ENCODE measurements at regions not wholly inside any gene's neighbourhood (a gene's known extent, or its start where the extent isn't known, plus 50 kb on each side); places are given as distances from the start of the nearest gene placed in this dataset.

DNA sequence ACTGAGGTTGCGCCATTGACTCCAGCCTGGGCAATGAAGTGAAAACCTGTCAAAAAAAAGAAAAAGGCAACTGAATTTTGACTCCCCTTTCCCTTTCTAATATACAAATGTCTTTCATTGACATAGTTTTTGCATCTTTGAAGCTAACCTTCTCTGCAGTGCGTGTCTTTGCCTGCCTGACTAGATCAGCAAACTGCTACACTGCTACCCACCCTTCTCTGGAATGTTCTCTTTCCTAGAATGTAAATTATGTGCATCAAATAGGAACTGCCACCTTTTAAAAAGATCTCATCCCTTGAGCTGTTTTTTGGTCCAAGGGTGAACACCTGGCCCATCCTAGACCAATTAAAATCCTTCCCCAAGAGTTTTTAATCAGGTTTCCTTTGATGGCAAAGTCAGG lies 127.6 kb downstream of the SLC28A3 start:
- H3K9me3 ChIP-seq (ENCODE audit: low read length) = no peaks in the 10 kb centered on the region
- no peak overlapping the region for H3K27ac ChIP-seq (ENCODE audit: low read length)
- H3K4me2 ChIP-seq (ENCODE audit: low read length) = no peak overlapping the region
- H3K4me3 ChIP-seq (ENCODE audit: low read length) = no peak overlapping the region
- H4K20me1 ChIP-seq (ENCODE audit: insufficient read depth) = no peaks in the 10 kb centered on the region
- TF ChIP-seq, protein P1, sequence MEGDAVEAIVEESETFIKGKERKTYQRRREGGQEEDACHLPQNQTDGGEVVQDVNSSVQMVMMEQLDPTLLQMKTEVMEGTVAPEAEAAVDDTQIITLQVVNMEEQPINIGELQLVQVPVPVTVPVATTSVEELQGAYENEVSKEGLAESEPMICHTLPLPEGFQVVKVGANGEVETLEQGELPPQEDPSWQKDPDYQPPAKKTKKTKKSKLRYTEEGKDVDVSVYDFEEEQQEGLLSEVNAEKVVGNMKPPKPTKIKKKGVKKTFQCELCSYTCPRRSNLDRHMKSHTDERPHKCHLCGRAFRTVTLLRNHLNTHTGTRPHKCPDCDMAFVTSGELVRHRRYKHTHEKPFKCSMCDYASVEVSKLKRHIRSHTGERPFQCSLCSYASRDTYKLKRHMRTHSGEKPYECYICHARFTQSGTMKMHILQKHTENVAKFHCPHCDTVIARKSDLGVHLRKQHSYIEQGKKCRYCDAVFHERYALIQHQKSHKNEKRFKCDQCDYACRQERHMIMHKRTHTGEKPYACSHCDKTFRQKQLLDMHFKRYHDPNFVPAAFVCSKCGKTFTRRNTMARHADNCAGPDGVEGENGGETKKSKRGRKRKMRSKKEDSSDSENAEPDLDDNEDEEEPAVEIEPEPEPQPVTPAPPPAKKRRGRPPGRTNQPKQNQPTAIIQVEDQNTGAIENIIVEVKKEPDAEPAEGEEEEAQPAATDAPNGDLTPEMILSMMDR (IDR thresholded peaks at IDR 0.05; ENCODE audit: poor library complexity, severe bottlenecking) = no peak
- TF ChIP-seq MXI1 (conservative IDR thresholded peaks at IDR 0.05; ENCODE audit: poor library complexity, severe bottlenecking) (no peak), TAF1 (IDR thresholded peaks at IDR 0.05; ENCODE audit: low read depth) (no peak), EP300 (conservative IDR thresholded peaks at IDR 0.05; ENCODE audit: poor library complexity, severe bottlenecking) (no peak), RAD21 (conservative IDR thresholded peaks at IDR 0.05) (no peak), SMC3 (conservative IDR thresholded peaks at IDR 0.05; ENCODE audit: poor library complexity) (no peak), EZH2 (IDR thresholded peaks at IDR 0.05; ENCODE audit: borderline replicate concordance, insufficient read depth, low read length, poor library complexity, severe bottlenecking) (no peak), POLR2AphosphoS5 (IDR thresholded peaks at IDR 0.05) (no peak)
- TF ChIP-seq, protein P2, sequence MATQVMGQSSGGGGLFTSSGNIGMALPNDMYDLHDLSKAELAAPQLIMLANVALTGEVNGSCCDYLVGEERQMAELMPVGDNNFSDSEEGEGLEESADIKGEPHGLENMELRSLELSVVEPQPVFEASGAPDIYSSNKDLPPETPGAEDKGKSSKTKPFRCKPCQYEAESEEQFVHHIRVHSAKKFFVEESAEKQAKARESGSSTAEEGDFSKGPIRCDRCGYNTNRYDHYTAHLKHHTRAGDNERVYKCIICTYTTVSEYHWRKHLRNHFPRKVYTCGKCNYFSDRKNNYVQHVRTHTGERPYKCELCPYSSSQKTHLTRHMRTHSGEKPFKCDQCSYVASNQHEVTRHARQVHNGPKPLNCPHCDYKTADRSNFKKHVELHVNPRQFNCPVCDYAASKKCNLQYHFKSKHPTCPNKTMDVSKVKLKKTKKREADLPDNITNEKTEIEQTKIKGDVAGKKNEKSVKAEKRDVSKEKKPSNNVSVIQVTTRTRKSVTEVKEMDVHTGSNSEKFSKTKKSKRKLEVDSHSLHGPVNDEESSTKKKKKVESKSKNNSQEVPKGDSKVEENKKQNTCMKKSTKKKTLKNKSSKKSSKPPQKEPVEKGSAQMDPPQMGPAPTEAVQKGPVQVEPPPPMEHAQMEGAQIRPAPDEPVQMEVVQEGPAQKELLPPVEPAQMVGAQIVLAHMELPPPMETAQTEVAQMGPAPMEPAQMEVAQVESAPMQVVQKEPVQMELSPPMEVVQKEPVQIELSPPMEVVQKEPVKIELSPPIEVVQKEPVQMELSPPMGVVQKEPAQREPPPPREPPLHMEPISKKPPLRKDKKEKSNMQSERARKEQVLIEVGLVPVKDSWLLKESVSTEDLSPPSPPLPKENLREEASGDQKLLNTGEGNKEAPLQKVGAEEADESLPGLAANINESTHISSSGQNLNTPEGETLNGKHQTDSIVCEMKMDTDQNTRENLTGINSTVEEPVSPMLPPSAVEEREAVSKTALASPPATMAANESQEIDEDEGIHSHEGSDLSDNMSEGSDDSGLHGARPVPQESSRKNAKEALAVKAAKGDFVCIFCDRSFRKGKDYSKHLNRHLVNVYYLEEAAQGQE (IDR thresholded peaks at IDR 0.05; ENCODE audit: borderline replicate concordance) = no peak
- H3K36me3 ChIP-seq (ENCODE audit: insufficient read depth, low read length) = no peaks in the 10 kb centered on the region
- no peaks in the 10 kb centered on the region for H3K27me3 ChIP-seq (ENCODE audit: insufficient read depth, low read depth, low read length)
- H3F3A ChIP-seq (ENCODE audit: insufficient read depth, low read length, poor library complexity, severe bottlenecking) = no peaks in the 10 kb centered on the region
- H3K9ac ChIP-seq (ENCODE audit: low read length) = no peak overlapping the region
- H2AFZ ChIP-seq (ENCODE audit: low read depth, low read length) = no peak overlapping the region
- no peaks in the 10 kb centered on the region for H3K9me2 ChIP-seq (ENCODE audit: insufficient read depth, low read length)
- H3K79me2 ChIP-seq (replicated peaks; ENCODE audit: insufficient read depth, low read length) = no peaks in the 10 kb centered on the region

DNA sequence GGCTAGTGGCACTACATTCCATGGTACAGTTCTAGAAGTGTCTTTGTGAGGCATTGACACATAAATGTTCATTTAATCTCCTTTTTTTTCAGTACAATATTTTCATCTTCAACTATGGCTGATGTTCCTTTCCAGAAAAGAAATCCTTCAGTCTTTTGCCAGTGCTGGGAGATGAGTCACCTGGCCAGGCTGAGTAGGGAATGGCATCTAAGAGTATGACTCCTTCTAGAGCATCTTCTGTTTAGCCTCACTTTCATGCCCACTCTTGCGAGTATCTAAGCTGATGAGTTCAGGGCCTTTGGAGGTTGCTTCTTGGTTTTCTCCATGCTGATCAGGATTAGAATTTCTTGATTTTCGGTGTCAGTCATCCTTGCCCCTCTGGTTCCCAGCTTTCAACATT lies 124.4 kb downstream of the SLC28A3 start:
- Histone ChIP-seq H3K36me3 (ENCODE audit: insufficient read depth, low read length) (no peaks in the 10 kb centered on the region), H3K27ac (ENCODE audit: low read length) (no peak overlapping the region), H2AFZ (ENCODE audit: low read depth, low read length) (no peak overlapping the region), H3K79me2 (replicated peaks; ENCODE audit: insufficient read depth, low read length) (no peaks in the 10 kb centered on the region), H4K20me1 (ENCODE audit: insufficient read depth) (no peaks in the 10 kb centered on the region), H3K27me3 (ENCODE audit: insufficient read depth, low read depth, low read length) (no peaks in the 10 kb centered on the region), H3K9me3 (ENCODE audit: low read length) (no peaks in the 10 kb centered on the region), H3K9me2 (ENCODE audit: insufficient read depth, low read length) (no peaks in the 10 kb centered on the region), H3F3A (ENCODE audit: insufficient read depth, low read length, poor library complexity, severe bottlenecking) (no peaks in the 10 kb centered on the region), H3K4me2 (ENCODE audit: low read length) (no peak overlapping the region), H3K9ac (ENCODE audit: low read length) (no peak overlapping the region), H3K4me3 (ENCODE audit: low read length) (no peak overlapping the region)
- TF ChIP-seq, protein P1 (IDR thresholded peaks at IDR 0.05; ENCODE audit: poor library complexity, severe bottlenecking) = no peak
- no peak for TF ChIP-seq TAF1 (IDR thresholded peaks at IDR 0.05; ENCODE audit: low read depth)
- TF ChIP-seq RAD21 (conservative IDR thresholded peaks at IDR 0.05) = no peak
- no peak for TF ChIP-seq MXI1 (conservative IDR thresholded peaks at IDR 0.05; ENCODE audit: poor library complexity, severe bottlenecking)
- no peak for TF ChIP-seq EP300 (conservative IDR thresholded peaks at IDR 0.05; ENCODE audit: poor library complexity, severe bottlenecking)
- TF ChIP-seq EZH2 (IDR thresholded peaks at IDR 0.05; ENCODE audit: borderline replicate concordance, insufficient read depth, low read length, poor library complexity, severe bottlenecking) = no peak
- TF ChIP-seq SMC3 (conservative IDR thresholded peaks at IDR 0.05; ENCODE audit: poor library complexity) = no peak
- TF ChIP-seq, protein P2 (IDR thresholded peaks at IDR 0.05; ENCODE audit: borderline replicate concordance) = no peak

Measured in neural cell (in vitro differentiated cells).